WI38 (cell line): ENCODE measurements at regions not wholly inside any gene's neighbourhood (a gene's known extent, or its start where the extent isn't known, plus 50 kb on each side); places are given as distances from the start of the nearest gene placed in this dataset.

Source experiments
- H3K4me3 ChIP-seq: 2 replicates; pipeline ENCODE4 v1.5.1; 2011; ENCODE audit warnings: low read depth, mild to moderate bottlenecking, control low read depth, low read length
- TF ChIP-seq, protein P1 (sequence below): IDR thresholded peaks from 2 replicates; pipeline ENCODE4 v1.5.1; 2012; ENCODE audit warnings: low read depth, mild to moderate bottlenecking, control low read depth, low read length

GRCh38 chr13:73974051-73974450 lies 160.2 kb downstream of the KLF12 start:
- no peak overlapping the region for H3K4me3 ChIP-seq
- TF ChIP-seq, protein P1, sequence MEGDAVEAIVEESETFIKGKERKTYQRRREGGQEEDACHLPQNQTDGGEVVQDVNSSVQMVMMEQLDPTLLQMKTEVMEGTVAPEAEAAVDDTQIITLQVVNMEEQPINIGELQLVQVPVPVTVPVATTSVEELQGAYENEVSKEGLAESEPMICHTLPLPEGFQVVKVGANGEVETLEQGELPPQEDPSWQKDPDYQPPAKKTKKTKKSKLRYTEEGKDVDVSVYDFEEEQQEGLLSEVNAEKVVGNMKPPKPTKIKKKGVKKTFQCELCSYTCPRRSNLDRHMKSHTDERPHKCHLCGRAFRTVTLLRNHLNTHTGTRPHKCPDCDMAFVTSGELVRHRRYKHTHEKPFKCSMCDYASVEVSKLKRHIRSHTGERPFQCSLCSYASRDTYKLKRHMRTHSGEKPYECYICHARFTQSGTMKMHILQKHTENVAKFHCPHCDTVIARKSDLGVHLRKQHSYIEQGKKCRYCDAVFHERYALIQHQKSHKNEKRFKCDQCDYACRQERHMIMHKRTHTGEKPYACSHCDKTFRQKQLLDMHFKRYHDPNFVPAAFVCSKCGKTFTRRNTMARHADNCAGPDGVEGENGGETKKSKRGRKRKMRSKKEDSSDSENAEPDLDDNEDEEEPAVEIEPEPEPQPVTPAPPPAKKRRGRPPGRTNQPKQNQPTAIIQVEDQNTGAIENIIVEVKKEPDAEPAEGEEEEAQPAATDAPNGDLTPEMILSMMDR = no peak

DNA sequence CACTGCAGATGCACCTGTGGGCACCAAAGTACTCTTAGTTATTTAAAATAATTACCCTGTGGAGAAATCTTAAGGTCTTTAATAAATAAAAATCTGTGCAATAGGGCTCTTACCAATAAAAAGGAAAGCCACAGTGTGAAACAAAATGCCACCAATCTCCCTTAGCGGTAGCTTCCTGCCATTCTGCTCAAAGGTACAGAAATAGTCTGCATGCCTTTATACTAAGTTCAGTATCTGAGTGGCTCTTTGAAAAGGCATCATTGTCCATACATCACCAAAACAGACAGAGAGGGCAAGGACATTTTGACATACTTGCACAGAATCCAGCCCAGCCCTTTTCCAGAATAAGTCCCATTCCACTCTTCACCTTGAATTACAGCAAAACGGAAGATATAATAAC lies 161.0 kb downstream of the KLF12 start:
- no peak overlapping the region for H3K4me3 ChIP-seq
- TF ChIP-seq, protein P1 = no peak

DNA sequence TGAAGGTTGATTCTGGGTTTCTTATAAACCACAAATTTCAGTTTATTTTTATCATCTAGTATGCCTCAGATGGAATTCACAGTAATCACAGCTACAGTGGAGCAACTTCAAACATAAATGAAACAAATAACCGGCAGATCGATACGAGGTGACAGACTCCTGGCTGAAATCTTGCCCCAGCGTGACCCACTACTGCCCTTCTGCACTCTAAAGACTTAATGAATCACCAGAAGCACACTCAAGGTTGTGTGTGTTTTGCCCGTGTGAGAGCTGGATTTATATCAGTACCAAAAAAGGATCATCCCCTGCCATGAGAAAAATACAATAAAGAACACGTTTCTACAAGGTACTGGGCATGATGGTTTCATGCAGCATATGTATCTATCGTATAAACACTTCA lies 161.7 kb downstream of the KLF12 start:
- H3K4me3 ChIP-seq = no peak overlapping the region

GRCh38 chr13:73971481-73971880 lies 162.7 kb downstream of the KLF12 start:
- TF ChIP-seq, protein P1 = no peak
- H3K4me3 ChIP-seq = no peak overlapping the region

More for the DNA sequence above, 161.7 kb downstream of the KLF12 start:
- TF ChIP-seq, protein P1 = no peak

- TF ChIP-seq, protein P1 = no peak
These were observed 163.7 kb downstream of the KLF12 start for GRCh38 chr13:73970421-73971055.

DNA sequence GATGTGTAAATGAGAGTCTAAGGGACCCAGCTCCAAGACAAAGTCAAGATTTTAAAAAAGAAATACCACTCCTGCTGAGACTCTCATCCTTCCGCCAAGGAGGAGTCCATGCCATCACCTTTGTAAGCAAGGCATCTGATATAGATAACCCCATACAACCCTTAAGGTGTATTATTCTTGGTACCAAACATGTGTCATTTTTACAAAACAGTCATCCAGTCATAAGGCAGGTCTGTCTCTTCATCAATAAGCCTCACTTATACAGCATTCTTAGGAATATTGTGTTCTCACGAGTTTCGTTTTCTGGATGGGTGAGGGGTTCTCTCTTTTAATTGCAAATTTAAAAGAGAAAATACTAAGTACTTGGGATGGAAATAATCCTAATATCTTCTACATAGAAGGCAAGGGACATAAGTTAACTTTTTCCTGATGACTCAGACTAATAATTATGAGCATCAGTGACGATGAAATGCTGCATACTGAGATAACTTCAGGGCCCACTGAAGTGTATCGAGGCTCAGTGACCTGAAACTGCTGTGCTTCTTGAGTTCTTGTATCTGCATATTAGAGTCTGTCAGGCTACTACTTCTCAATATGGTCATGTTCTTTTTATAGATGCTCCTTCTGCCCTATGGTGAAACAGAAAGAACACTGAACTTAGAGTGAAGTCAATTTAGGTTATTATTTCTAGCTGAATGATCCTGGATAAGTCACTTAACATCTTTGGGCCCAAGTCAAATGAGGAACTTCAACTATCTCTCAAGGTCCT lies 166.6 kb downstream of the KLF12 start:
- no peak overlapping the region for H3K4me3 ChIP-seq
- TF ChIP-seq, protein P1 = no peak

More at GRCh38 chr13:73970421-73971055, 163.7 kb downstream of the KLF12 start:
- no peak overlapping the region for H3K4me3 ChIP-seq

- TF ChIP-seq, protein P1 = no peak
- no peak overlapping the region for H3K4me3 ChIP-seq
These were observed 167.9 kb downstream of the KLF12 start for GRCh38 chr13:73966331-73966730.
